ENCODE measurements at regions not wholly inside any gene's neighbourhood (a gene's known extent, or its start where the extent isn't known, plus 50 kb on each side); places are given as distances from the start of the nearest gene placed in this dataset.
A peak's percentile ranks its signal among the peaks of the same experiment; 100 is the strongest.
"Not testable (repeated sequence)": the region's sequence is repeated elsewhere in the genome, so short reads cannot be mapped to it uniquely, and the experiment has no call there.

DNA sequence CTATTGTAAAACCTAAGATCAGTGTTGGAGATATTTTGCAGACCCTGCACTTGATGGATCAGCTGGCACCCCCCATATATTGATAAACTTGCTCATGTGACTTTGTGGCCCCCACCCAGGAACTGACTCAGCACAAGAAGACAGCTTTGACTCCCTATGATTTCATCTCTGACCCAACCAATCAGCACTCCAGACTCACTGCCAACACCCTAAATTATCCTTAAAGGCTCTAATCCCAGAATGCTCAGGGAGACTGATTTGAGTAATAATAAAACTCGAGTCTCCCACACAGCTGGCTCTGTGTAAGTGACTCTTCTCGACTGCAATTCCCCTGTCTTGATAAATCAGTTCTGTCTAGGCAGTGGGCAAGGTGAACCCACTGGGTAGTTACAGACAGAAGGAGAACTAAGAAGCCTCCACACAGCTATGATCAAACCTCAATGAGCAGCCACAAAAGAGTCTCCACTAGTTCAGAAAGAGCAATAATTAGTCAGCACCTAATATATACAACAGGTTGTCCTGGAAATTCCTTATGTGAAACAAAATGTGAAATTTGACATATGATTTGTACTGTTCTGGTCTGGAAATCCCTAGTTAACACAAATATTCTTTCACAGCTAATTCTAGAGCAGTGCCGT is 52.2 kb downstream of the ACTL7B start:
- DNase-seq, result no peak

DNA sequence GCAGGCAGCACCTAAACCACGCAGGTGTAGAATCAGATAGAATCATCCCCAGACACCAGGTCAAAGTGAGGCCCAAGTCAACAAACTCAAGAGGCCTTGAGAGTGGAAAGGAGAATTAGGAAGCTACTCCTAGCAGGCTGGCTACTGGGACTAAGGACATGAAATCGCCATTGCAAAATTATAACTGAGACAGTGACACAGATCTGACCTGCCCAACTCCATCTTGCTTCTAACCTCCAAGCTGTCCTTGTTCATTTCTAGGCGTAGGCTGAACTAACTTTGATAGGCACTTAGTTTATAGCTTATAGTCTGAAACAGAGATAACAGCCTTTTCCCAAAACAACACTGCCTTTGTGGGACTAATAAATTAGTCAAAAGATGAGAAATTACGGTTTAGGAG is 52.8 kb downstream of the ACTL7B start:
- DNase-seq, result no peak

DNA sequence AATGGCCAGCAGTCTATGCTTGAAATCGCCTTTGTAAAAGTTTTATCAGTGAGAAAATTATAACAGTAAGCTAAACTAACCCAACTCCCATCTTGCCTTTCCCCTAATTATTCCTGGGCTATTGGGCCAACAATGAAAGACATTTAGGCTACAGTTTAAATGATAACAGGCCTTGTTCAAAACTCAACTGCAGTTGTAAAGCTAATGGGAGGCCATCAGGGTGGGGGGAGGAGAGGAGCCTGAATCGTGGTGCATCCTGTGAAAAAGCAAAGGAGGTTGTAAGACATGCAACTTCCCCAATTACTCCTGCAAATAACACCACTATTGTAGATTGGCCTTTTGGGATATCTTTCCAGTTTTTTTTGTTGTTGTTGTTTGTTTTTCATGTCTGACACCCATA is 53.8 kb downstream of the ACTL7B start:
- no peak for DNase-seq

DNA sequence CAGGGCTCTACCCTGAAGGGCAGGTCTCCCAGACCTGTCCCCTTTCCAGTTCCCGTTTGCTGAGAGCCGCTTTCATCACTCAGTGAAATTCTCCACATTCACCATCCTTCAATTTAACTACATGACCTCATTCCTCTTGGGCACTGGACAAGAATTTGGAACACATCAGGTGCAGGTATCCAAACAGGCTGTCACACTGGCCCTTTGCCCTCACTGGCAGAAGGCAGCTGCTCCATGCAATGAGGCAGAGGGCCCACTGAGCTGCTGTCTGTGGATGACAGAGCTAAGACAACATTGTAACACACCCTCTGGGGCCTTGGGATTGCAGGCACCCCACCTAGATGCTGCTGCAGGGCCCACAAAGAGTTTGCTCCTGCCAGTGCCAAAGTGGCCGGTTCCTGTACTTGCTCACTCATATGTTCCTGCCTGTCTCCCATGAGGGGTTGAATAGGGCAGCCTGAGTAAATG is 55.1 kb downstream of the ACTL7B start:
- no peak for DNase-seq

DNA sequence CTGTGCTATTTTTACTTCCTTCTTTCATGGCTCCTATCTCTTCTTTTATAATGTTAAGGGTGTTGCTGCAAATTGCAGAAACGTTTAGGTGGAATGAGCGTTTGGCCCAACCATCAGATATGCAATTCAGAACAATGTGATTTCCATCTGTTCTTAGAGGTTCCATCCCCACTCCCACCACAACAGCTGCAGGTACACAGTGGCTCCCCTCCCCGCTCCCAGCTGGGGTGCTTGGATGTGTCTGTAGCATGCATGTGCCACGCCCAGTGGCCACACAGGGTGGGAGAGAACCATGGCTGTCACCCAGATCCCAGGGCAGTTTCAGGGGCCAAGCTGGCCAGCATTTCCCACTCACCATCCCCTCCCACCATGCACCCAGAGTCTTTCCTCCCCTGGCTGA is 62.2 kb downstream of the ACTL7B start:
- no peak for DNase-seq

DNA sequence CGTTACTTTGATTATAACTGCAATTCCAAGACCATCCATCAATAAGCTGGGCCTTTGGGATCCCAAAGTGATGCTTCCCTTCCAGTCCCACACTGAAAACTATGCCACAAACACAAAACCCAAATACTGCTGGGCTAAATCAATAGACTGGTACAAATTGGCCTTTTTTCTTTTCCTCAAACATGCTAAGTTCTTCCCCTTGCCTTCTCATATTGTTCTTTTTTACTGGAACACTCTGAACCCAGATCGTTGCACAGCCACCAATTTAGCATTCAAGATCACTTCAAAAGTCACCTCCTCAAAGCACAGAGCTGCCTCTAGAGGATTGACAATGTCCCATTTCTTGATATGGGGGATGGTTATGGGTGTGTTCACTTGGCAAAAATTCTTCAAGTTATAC is 66.0 kb downstream of the ACTL7B start:
- no peak for DNase-seq

DNA sequence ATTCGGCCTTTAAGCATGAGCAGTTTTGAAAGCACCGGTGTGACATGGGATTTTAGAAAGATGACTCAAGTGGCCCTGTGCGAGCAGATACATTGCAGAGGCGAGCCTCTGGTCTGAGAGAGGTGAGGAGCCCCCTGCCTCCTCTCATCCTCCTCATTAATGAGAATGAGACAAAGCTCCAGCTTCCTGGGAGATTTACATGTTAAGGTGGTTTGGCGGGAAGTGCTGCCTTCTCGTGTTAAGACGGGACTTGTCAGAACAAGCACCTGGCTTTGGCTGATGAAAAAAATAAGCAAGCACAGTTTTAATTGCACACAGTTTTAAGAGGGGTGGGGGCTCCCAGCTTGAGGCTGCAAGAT is 68.1 kb downstream of the ACTL7B start:
- DNase-seq, result no peak

DNA sequence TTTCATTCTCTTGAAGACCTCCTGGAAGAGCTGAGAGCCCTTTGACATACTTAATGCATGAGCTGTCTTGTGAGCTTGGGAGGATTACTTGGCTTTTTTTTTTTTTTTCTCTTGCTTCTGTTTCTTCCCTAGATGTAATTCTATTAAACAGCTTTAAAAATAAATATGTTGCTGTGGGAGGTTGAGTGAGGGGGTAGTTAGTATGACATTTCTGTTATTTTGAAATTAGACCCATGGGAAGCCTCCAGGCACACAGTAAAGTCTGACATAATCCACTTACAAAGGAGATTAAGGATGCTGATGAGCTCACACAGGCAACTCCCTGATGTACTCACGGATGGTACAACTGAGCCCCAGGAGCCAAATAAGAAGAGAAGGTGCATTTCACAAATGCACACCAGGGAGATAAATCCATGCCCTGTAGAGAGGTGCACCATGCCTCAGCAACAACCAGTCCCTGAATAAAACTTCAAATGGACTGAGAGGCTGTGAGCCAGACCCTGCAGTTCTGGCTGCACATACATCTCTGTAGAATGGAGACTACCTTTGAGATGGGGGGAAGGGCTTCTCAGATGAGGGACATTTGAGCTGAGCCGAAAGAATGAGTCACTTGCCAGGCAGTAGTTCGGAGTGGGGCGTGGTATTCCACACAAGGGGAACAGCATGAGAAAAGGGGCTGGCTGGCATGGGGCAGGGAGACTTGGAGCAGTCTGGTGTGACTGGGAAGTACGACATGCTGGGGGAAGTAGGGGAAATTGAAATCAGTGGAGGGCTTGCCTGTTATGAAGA is 68.7 kb downstream of the ACTL7B start:
- DNase-seq, result no peak

DNA sequence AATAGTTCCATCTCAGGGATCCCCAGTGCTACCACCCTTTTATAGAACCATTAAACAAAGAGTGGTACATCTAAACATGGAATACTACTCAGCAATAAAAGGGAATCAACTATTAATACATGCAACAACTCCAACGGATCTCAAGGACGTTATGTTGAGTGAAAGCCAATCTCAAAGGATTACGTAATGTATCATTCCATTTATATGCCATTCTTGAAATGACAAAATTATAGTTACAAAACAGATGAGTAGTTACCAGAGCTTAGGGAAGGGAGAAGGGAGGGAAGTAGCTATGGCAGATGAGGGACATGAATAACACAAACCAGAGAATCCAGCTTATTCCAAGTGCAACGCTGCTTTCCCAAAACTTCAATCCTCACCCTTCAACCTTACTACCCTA is 69.5 kb downstream of the ACTL7B start:
- no peak for DNase-seq

DNA sequence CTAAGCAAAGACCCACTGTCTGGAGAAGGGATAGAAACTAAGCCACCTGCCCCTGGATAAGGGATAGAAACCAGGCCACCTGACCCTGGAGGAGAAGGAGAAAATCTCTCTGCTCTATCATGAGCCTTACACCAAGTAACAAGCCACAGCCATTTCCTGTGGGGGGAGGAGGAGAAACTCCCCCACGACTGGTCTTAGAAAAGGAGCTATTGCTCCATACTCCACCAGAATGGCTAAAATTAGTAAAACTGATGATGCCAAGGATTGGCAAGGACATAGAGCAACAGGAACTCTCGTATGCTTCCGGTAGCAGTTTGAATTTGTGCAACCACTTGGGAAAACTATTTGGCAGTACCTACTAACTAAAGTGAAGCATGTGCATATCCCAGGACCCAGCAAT is 70.8 kb downstream of the ACTL7B start:
- no peak for DNase-seq

DNA sequence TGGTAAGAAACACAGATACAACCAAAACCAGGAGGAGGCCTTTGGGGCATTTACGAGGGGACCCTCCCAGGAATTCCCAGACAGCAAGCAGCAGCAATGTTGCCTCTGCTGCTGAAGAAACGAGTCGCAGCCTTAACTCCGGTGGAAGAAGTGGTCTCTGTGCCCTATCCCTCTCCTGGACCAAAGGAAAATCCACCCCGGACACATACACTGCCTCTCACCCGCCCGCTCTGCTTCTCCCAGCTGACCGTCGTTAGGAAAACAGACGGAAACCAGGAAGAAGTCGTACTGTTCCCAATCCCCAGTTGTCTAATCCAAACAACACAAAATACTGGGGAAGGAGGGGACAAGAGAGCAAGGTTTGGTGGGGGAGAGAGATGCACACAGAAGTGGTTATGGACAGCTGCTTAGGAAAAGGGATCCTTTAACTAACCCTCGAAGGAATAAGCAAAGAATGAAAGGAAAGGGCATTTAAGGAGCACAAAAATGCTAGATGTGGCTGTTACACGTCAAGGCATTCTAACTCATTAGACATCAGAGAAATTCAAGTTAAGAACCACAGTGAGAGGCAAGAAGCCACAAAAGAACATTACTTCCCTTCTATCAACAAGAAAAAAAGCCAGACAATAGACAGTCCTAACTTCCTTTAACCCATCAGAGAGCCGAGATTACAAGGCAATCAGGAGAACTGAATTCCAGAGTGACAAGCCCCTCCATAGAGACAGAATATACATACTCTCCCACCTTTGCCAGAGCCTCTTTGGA is 71.9 kb downstream of the ACTL7B start:
- no peak for DNase-seq

DNA sequence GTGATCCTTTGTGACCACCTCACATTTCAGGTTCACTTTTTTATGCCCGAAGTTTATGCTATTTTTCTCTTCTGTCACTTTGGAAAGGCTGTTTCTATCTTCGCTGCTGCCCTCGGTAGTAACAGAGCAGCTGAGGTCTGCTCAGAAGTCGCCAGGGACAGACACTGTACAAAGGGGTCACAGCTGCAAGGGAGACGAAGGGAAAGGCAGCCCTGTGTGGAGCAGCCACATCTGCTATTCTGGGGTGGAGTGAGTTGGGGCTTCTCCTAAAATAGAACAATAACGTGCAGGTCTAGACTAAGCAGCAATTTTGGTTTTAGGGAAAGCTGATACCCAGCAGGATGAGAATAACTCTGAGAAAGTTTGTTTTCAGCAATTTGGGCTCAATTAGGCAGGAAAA is 72.5 kb downstream of the ACTL7B start:
- DNase-seq, result no peak

DNA sequence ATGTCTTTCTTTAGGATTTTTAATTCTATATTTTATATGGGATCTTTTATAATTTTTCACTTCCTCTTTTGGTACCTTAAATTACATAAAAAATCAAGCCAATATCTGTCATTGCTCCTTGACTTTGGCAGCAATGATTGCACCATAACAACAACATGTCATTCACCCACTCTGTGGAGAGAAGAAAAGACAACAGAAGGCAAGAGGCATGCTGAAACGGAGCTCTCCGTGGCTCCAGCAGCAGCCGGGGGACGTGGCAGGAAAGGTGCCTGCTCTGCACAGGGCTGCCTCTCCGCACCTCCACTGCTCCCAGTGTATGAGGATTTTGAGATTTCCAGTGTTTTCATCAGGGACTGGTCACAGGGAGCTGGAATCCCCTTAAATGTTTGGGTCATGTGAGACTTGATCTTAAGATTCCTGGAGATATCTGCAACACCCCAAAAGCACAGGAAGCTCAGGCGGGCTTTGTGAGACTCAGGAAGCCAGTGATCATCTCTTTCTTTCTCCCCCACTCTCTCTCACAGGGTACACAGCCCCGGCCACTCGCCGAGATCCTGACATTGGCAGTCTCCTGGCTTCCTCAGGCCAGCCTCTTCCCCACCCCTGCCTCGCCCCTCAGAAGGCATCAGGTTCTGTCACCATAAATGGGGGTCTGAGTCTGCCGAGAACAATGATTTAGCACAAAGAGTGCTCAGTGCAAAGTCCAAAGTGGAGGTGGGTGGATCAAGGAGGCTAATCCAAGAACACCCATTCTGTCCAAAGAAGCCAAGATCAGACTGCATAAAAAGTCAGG is 74.6 kb downstream of the ACTL7B start:
- DNase-seq, result no peak

DNA sequence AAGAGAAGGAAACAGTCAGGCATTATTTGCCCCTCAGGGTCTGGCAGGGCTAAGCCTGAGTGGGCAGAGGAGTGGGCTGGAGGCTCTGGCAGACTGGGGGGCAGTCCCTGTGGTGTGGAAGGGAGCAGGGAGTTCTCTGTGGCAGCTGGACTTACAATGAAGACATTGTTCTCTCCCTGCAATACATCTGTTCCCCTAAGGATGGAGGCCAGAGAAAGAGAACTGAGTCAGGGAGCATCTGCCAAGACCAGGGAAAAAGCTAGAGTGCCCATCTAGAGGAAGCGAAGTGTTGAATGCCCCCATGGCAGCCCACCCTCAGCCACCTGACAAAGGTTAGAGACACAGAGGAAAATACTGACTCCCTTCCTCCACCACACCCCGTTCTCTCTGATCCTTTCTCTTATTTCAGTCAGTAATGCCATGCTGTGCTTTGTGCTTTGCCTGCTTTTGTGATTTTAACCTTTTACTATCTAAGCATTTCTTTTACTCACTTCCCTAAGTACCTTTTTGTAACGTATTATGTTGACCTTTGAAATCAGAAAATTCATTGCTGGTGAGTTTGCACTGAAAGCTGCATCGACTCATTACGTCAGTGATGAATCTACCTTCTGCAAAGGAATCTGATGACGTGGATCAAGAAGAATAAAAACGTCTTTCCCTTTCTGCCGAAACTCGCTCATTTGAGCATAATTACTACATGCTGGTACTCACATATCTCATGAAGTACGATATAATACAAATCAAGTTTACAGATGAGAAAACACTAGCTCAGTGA is 76.0 kb downstream of the ACTL7B start:
- no peak for DNase-seq

DNA sequence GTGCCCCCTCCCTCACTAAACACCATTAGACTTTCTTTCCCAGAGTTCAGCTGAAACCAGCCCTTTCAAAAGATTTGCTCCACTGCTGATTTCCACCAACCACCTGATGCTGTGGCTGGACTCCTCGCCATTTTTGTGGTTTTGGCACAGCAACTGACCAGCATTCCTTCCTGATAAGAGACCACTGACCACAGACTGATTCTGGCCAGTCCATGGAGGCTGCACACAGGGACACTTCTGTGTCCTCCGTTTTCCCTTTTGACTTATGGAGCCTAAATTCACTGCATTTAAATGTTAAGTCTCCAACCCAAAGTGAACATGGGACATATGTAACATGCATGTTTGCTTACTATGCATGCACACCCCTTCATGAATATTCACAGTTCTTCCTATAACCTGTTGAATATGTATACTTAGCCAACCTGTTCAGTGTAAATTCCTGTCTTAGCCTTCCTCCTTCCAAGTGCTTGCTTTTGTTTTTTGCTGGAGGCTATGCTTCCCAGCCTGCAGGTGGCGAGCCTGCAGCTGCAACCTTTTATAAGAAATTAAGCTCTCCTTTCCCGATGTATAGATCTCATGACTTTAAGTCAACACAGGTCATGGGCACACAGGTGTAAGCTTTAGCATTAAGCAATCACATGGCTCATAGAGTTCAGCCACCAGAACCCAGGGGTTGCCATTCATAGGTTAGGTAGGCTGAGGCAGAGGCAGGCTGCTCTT is 78.7 kb downstream of the ACTL7B start:
- peak; percentile 17 for DNase-seq

DNA sequence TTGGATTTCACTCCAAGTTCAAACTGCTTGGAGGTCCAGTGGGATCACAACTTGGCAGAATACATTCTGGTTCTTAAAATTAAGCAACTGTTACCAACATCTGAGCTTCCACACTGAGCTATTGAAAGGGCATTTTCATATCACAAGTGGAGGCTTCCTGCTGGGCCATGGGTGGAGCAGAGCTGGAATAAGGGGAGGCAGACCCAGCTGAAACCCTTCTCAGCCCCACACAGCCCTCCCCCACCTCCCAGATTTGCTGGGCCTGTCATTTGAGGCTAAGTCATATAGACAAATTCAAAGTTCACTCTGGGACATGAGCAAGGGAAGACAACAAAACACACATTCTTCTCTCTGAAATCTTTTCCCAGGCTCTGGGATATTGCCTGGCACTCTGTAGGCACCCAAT is 79.9 kb downstream of the ACTL7B start:
- DNase-seq, result no peak

DNA sequence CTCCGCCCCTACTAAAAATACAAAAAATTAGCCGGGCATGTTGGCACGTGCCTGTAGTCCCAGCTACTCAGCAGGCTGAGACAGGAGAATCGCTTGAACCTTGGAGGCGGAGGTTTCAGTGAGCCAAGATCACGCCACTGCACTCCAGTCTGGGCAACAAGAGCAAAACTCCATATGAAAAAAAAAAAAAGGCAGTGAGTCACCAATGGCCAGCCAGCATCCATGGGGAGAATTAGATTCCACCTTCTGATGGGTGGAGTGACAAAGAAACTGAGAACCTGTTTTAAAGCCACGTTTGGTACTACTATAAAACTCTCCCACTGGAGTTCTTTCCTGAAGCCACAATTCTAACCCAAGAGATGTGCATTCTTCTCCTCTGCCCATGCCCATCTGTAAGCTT is 81.7 kb downstream of the ACTL7B start:
- DNase-seq, result not testable (repeated sequence)

DNA sequence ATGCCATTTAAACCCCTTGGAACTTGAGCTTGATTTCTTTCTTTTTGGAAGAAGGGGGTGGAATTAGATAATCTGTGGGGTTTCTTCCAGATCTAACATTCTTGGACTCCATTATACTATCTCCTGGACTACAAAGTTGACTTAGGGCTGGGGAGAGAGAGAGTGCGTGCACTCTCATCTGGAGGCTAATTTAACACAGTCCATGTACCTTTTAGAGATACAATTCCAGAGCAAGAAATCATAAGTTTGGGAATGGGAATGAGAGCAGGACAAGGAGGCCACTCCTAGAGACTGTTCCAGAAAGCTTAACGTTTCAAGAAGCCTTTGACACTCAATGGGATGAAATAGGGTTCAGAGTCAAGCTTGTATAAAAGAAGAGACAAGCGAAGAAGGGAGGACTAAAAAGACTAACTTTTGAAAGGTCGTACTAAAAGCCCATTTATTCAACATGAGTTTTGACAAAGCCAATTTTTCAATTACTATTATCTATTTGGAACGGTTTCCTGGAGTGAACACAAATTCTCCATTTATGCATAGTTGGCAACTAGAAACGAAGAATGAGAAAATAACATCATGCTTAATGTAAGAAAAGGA is 83.4 kb downstream of the ACTL7B start:
- DNase-seq, result no peak

DNA sequence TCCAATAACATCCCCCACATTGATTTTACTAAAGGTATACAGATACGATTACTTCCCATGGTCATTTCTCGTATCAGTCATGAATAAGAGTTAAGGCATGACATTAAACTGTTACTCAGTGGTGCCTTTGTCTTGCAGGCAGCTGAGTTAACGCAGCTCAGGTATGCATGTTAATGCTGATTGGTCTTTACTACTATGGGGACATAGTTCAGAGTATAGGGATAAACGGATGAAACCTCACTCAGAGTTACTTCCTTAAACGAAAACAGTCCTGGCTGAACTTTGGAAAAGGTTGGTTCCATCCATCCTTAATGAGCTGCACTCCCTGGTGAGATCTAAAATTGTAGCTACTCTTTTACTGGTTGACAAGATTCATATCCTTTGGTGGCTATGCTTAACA is 87.0 kb downstream of the ACTL7B start:
- DNase-seq, result no peak

DNA sequence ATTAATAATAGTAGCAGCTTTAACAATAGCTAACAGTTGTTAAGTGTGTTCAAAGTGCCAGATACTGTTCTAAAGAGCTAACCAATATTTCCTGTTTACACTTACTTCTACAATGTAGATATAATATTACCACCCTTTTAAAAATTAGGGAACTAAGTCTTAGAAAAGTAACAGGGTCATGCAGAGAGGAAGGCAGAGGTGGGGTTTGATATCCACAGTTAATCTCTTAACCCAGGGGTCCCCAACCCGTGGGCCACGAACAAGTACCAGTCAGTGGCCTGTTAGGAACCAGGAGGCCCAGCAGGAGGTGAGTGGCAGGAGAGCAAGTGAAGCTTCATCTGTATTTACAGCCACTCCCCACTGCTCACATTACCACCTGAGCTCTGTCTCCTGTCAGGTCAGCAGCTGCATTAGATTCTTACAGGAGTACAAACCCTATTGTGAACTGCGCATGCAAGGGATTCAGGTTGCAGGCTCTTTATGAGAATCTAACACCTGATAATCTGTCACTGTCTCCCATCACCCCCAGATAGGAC is 89.1 kb downstream of the ACTL7B start:
- DNase-seq, result peak; percentile 79

DNA sequence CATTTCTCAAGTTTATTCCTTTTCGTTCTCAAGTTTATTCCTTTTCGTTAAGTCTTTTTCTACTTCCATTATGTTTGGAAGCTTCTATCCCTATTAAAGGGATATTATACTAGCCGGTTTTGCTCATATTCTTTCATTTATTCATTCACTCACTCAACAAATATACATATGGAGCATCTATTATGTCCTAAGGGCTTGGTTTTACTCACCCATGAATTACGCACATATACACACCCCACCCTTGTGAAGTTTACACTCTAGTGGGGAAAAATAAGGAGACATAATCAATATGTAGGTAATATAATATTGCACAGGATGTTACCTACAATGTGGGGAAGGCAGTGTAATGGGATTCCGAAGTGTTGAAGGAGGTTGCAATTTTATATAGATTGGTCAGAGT is 90.5 kb downstream of the ACTL7B start:
- no peak for DNase-seq

Data from NCI-H748 treated with DMSO at 0.1 percent for 48 hours (cell line).